Motor neuron (in vitro differentiated cells): ENCODE measurements at regions not wholly inside any gene's neighbourhood (a gene's known extent, or its start where the extent isn't known, plus 50 kb on each side); places are given as distances from the start of the nearest gene placed in this dataset.
"Not testable (repeated sequence)": the region's sequence is repeated elsewhere in the genome, so short reads cannot be mapped to it uniquely, and the experiment has no call there.

ENCODE experiments used
- ATAC-seq, 8 experiments: fragments of 200-7000 bp; cut with Tn5 transposase; replicated peaks in 6 of 8; 2 replicates each; pipeline ENCODE4 v1.8.0; 2021; ENCODE audit warnings: mild to moderate bottlenecking in 8 of 8, moderate library complexity in 8 of 8
- H3K27ac ChIP-seq, 2 donors: fragments of 250-450 bp; sonication (Bioruptor Pico); 2 replicates each; pipeline ENCODE4 v1.9.0; 2021; ENCODE audit warnings: antibody characterized with exemption in 2 of 2, mild to moderate bottlenecking in 2 of 2, moderate library complexity in 1 of 2
- H3K4me1 ChIP-seq, 2 donors: fragments of 250-450 bp; sonication (Bioruptor Pico); replicated peaks in 1 of 2; 2 replicates each; pipeline ENCODE4 v1.6.1; 2021; ENCODE audit warnings: antibody characterized with exemption in 2 of 2, mild to moderate bottlenecking in 2 of 2, moderate library complexity in 1 of 2
- H3K4me3 ChIP-seq, 5 donors: fragments of 250-450 bp; sonication (Bioruptor Pico); 2 replicates each; pipeline ENCODE4 v1.9.0; 2021; ENCODE audit warnings: antibody characterized with exemption in 5 of 5, mild to moderate bottlenecking in 5 of 5, moderate library complexity in 4 of 5
- WGBS, 10 experiments: fragments of 450-650 bp; shearing (Covaris generic); methylation state at CpG; one replicate each; pipeline ENCODE4 v1.0.0; 2022; 5-methylcytosine and 5-hydroxymethylcytosine counted together
- in situ Hi-C, 9 experiments: fragments of 400-800 bp; cut with MboI; loops; one replicate each; pipeline ENCODE4 v1.15.0; 2021; ENCODE audit warnings: low sequenced_read_pairs in 9 of 9, low pct_unique_long_range_greater_than_20kb in 2 of 9; ENCODE audit not compliant: unreplicated experiment in 9 of 9

DNA sequence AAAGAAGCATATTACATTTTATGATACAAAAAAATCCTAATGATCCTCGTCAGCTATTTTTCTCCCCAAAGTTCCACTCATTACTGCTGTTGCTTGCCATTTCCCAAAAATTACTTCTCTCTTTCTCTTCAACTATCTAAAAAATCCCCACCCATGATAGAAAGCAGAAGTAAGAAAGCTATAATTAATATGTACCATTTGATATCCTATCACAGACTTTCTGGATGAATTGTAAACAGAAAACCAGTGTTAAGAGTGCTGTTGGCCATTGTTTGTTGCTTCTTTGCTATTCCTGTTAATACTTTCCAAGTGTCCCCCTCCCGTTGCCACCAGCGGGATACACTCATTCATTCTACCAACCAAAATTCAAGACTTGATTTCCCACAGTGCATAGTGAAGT, 136.3 kb upstream of the SMARCA2 start:
- Histone ChIP-seq H3K27ac (no peak overlapping the region), H3K4me1 (no peaks in the 10 kb centered on the region), H3K4me3 (no peak overlapping the region)
- in situ Hi-C loops: no loop called here
- 29 to 100% (median 80%) methylated on average over 1 to 3 of the region's 3 CpGs; no CpG with 5 or more reads in 1 of the 10 experiments for WGBS, 10 experiments
- ATAC-seq: no peak

DNA sequence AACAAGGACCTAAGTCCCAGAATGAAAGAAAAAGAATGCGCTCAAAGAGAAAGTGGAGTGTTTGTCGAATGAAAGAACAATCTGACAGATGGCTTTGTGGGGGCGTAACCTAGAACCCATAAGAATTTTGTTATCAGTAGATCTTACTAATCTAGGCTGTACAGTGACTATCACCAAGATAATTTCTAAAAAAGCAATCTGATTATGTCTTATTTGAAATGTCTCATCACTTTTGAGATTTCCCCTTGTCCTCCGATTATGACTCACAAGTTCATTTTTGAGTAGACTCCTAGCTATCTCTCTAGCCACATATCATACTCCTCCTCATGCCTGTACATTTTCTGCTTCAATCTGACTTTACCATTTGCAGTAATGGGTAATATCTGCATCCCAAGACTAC, 135.6 kb upstream of the SMARCA2 start:
- Histone ChIP-seq H3K27ac (no peak overlapping the region), H3K4me1 (no peaks in the 10 kb centered on the region), H3K4me3 (no peak overlapping the region)
- in situ Hi-C loops: no loop called here
- no peak for ATAC-seq
- 30 to 100% (median 89%) methylated on average over 1 to 3 of the region's 4 CpGs; no CpG with 5 or more reads in 4 of the 10 experiments for WGBS, 10 experiments

DNA sequence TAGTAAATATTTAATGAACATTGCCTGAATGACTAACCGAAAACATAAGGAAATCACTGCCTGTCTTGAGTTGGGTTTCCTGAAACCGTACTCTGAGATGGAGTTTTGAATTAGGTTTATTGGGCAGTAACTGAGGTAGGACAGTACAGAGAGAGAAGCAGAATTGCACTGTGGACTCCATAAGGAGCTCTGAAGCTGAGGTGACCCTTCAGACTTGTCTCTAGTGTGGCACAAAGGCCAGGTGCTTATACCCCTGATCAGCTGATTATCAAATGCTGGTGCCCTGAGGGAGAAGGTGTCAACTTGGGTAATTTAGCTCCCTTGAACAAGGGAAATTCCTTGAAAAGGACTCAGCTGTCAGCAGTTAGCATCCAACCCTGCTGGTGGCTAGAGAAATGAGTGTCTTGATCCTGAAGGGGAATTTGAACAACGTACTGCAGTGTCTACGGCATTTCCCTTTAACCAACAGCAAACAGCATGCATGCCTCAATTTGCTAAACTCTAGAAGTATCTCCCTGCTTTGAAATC, 135.0 kb upstream of the SMARCA2 start:
- 37 to 100% (median 77%) methylated on average over 1 to 4 of the region's 4 CpGs; no CpG with 5 or more reads in 1 of the 10 experiments for WGBS, 10 experiments
- Histone ChIP-seq H3K4me1 (no peaks in the 10 kb centered on the region), H3K27ac (no peak overlapping the region), H3K4me3 (no peak overlapping the region)
- in situ Hi-C loops: no loop called here
- ATAC-seq: no peak

DNA sequence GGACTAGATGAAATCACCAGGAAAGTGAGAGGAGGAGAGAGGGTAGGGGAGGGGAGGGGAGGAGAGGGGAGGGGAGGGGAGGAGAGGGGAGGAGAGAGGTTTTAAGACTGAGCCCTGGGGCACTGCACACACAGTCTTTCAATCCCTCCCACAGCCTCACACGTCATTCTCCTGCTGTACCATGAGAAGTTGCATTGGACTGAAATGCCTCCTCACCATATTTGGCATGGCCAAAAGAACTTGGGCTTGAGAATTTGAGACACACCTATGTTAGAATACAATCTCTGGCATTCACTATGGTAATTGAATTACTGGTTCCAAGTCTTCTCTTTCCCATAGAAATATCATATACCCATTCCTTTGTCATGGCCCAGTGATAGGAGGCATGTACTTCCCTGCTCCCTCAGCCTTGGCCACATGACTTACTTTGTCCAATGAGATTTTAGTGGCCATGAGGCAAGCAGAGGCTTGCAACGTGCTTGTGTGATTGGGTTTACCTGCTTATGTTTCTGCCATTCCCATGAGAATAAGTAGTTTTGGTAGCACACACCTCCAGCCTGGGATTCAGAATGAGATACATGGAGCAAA, 133.3 kb upstream of the SMARCA2 start:
- WGBS, 10 experiments: 20 to 100% methylated on average over 1 of the region's 2 CpGs; no CpG with 5 or more reads in 8 of the 10 experiments
- peak in 4 of 8 experiments; percentile 18 to 93 (median 88) for ATAC-seq
- in situ Hi-C loops: no loop called here
- Histone ChIP-seq H3K4me1 (no peaks in the 10 kb centered on the region), H3K27ac (no peak overlapping the region), H3K4me3 (no peak overlapping the region)

DNA sequence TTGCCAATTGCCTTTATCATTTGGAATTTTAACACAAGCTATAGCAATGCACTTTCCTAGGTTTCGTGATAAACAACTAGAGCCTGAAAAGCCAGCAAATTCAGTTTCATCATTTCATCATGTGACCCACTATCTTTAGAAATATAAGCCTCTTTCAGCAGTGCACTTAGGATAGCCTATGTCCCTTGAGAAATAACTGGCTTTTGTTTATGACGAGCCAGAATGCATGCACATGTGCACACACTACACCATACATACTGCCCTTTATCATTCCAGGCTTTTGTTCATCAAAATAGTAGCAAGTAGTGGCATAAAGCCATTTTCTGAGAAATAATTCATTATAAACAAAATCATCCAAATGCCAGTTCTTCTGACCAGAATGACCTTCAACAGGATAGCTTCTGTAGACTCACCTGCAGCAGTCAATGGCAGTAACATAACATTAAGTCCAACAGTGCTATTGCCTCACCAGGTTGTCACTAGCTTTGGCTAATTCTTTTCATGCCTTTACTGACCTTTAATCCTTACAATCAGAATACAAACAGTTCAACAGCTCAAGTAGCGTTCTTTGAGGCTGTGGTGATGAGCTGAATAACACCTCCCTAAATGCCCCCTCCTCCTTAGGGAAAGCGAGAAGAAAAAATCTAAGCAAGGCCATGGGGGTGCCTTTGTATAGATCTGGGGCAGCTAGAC, 132.3 kb upstream of the SMARCA2 start:
- Histone ChIP-seq H3K4me1 (no peaks in the 10 kb centered on the region), H3K4me3 (no peak overlapping the region), H3K27ac (no peak overlapping the region)
- ATAC-seq: peak in 4 of 8 experiments; percentile 50 to 68 (median 56)
- 19 to 87% (median 73%) methylated on average over 1 to 4 of the region's 4 CpGs; no CpG with 5 or more reads in 4 of the 10 experiments for WGBS, 10 experiments
- in situ Hi-C loops: no loop called here

DNA sequence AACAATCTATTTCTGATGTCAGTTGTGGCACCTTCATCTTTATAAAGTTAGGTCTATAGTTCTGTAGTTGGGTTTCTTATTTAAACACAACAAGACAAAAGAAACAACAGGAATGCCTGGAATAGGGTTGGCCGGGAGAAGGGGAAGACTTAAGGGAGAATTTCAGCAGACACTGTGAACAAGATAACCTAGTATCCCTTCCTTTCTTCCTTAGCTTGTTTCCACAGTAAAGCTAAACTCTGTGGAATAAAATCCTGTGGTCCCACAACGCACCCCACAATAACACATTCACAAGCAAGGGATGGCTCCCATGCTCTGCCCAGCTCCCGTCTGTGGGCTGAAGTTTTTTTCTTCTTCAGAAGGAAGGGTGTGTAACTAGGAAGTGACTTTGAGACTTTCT, 124.9 kb upstream of the SMARCA2 start:
- peaks cover 0 to 6% of the 10 kb centered on the region in 2 donors for H3K4me1 ChIP-seq
- H3K4me3 ChIP-seq: no peak overlapping the region
- H3K27ac ChIP-seq: no peak overlapping the region
- in situ Hi-C loops: no loop called here
- ATAC-seq: peak in 2 of 8 experiments; percentile 54 to 75
- 28 to 92% (median 49%) methylated on average over 1 to 3 of the region's 3 CpGs; no CpG with 5 or more reads in 2 of the 10 experiments for WGBS, 10 experiments

DNA sequence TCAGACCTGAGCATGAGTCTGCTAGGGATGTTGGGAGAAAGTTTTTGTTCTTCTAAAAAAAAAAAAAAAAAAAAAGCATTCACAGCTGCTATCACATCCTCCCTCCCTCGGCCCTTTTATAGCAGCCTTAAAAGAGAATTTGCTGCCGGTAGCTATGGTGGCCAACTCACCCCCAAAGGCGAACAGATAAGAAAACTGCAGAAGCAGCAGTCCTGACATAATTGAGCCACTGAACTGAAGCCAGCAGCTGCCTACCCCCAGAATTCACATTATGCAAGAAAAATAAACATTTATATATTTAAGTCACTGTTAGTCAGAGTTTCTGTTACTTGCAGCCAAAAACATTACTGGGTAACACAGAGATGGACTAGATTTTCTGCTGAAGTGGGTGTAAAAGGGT, 124.3 kb upstream of the SMARCA2 start:
- WGBS, 10 experiments: 13 to 90% (median 53%) methylated on average over 1 to 3 of the region's 3 CpGs; no CpG with 5 or more reads in 2 of the 10 experiments
- ATAC-seq: no peak
- no peak overlapping the region for H3K27ac ChIP-seq
- no peak overlapping the region for H3K4me3 ChIP-seq
- H3K4me1 ChIP-seq: peaks cover 0 to 6% of the 10 kb centered on the region in 2 donors
- in situ Hi-C loops: no loop called here

DNA sequence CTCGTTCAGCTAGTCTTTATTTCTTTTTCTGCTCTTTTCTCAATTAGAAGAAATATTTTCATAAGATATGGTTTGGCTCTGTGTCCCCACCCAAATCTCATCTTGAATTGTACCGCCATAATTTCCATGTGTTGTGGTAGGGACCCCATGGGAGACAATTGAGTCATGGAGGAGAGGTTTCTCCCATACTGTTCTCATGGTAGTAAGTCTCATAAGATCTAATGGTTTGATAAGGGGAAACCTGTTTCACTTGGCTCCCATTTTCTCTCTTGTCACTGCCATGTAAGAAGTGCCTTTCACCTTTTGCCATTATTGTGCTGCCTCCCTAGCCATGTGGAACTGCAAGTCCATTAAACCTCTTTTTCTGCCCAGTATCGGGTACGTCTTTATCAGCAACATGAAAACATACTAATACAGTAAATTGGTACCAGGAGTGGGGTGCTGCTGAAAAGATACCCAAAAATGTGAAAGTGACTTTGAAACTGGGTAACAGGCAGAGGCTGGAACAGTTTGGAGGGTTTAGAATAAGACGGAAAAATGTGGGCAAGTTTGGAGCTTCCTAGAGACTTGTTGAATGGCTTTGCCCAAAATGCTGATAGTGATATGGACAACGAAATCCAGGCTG, 112.0 kb upstream of the SMARCA2 start:
- H3K4me3 ChIP-seq, H3K27ac ChIP-seq, H3K4me1 ChIP-seq, ATAC-seq, in situ Hi-C loops: not testable (repeated sequence)
- 3 to 100% (median 75%) methylated on average over 1 to 5 of the region's 6 CpGs for WGBS, 10 experiments

DNA sequence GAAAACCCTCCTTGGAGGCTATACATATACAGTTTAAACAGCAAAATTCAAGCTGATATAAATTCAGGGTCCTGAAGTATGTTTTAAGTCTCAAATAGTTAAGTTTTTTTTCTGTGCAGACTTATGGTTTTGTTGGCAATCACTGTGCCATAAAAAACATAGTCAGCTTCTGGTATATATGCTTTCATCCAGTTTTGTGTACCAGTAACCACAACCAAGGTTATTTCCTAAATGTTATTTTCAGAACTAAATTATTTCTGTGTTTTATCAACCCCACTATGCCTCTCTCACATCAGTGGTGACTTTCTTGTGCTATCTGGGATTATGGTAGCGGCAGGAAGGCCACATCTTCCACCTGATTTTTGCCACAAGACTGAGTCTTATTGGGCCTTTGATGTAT, 107.7 kb upstream of the SMARCA2 start:
- in situ Hi-C loops: no loop called here
- no peak overlapping the region for H3K4me3 ChIP-seq
- H3K4me1 ChIP-seq: no peaks in the 10 kb centered on the region
- no peak for ATAC-seq
- WGBS, 10 experiments: 44 to 100% (median 100%) methylated on average over 1 of the region's 1 CpG; no CpG with 5 or more reads in 3 of the 10 experiments
- no peak overlapping the region for H3K27ac ChIP-seq

DNA sequence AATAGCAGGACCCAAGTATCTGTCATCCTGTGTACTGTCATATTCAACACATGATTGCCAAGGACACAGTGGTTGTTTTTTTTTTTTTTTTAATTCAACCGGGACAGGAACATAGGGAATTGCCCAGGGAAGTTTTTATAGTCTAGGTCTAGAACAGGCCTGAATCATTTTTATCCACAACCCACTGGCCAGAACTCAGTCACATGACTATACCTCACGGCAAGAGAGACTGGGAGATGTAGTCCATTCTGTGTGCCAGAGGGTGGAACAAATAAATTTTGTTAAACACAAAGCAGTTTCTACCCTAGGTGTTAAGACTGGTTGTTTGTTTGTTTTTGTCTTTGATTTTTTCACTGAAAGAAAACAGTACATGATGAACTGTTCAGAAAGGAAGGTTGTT, 105.8 kb upstream of the SMARCA2 start:
- H3K27ac ChIP-seq: no peak overlapping the region
- peak in 1 of 8 experiments; percentile 24 for ATAC-seq

DNA sequence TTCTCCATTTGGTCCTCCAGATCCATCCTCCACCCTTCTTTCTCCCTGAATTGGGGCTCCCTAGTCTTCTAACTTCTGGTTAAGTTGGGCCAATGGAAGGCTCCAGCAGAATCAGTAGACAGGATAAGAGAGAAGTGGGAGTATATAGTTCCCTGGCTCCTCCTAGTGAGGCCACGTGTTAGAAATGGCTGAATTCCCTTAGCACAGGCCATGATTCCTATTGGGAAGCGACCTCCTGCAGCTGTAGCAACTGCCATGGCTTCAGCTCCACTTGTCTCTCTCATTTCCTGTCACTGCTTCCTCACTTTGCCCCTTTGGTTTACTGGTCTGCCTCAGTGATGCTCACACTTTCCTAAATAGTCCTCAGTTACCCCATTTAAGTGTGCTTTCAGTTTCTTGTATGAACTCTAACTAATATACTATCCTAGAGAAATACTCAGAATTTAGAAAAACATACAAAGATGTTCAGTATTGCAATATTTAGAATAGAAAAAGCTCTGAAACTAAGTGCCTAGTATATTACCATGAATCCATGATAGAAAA, 104.8 kb upstream of the SMARCA2 start:
- Histone ChIP-seq H3K4me3 (no peak overlapping the region), H3K4me1 (no peaks in the 10 kb centered on the region), H3K27ac (no peak overlapping the region)
- WGBS, 10 experiments: 0 to 75% (median 56%) methylated on average over 1 to 2 of the region's 2 CpGs; no CpG with 5 or more reads in 5 of the 10 experiments
- ATAC-seq: no peak
- in situ Hi-C loops: no loop called here

More for the DNA sequence above, 105.8 kb upstream of the SMARCA2 start:
- no peaks in the 10 kb centered on the region for H3K4me1 ChIP-seq
- in situ Hi-C loops: no loop called here
- 0 to 100% (median 93%) methylated on average over 1 to 2 of the region's 2 CpGs; no CpG with 5 or more reads in 3 of the 10 experiments for WGBS, 10 experiments
- no peak overlapping the region for H3K4me3 ChIP-seq

DNA sequence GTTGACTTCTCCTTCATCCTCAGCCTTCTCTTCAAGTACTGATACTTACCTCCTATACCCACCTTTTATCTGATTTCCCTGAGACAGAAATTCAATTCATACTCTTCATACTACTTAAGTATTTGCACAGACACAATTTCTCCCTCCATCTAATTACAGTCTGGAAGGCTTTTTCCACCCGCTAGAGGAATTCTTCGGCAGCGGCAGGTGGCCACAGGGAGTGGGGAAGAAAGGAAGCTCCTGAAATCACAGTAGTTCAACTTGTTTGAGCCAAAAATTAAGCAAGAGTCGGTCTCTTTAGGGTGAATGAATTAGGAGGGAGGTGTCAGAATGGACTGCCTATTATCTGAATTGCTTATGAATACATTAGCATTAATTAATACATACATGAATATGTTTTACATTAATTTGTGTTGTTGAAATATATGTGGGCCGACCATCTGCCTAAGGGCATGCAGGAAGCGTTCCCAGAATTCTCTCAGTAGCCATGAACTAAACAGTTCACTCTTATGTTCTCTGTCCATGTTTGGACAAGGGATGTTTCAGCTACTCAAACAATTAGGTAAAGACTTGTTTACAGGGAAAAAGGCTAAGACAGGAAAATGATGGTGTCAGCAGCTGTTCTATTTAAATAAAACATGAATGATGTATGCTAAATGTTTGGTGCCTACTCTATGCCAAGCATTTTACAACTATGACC, 101.4 kb upstream of the SMARCA2 start:
- peaks cover 25 to 27% of the 10 kb centered on the region in 2 donors for H3K4me1 ChIP-seq
- ATAC-seq: peak in 3 of 8 experiments; percentile 23 to 91 (median 44)
- 0 to 100% (median 87%) methylated on average over 2 to 6 of the region's 6 CpGs for WGBS, 10 experiments
- H3K4me3 ChIP-seq: no peak overlapping the region
- in situ Hi-C loops: no loop called here
- H3K27ac ChIP-seq: no peak overlapping the region
